Stimulated activated naive CD8-positive, alpha-beta T cell treated with anti-CD3 and anti-CD28 coated beads, Interleukin-15, amount 100 ng/mL, for 72 hours (primary cell): ENCODE measurements at regions not wholly inside any gene's neighbourhood (a gene's known extent, or its start where the extent isn't known, plus 50 kb on each side); places are given as distances from the start of the nearest gene placed in this dataset.

Source experiments
- ATAC-seq: fragments of 150-1000 bp; cut with Tn5 transposase; 2 replicates; pipeline ENCODE4 v1.10.0; 2021; ENCODE audit warnings: mild to moderate bottlenecking, moderate library complexity
- DNase-seq, 2 donors: peaks; one replicate each; pipeline ENCODE4 v3.0.0; 2021 to 2022
- H3K27ac Mint-ChIP-seq, 2 donors: one replicate each; pipeline ENCODE4 v1.8.0; 2022; ENCODE audit warnings: mild to moderate bottlenecking in 2 of 2, mixed read lengths in 2 of 2, moderate library complexity in 2 of 2
- H3K27me3 Mint-ChIP-seq: one replicate; pipeline ENCODE4 v1.8.0; 2022; ENCODE audit warnings: mixed read lengths
- H3K4me1 Mint-ChIP-seq: one replicate; pipeline ENCODE4 v1.8.0; 2022; ENCODE audit warnings: mild to moderate bottlenecking, mixed read lengths
- H3K4me3 Mint-ChIP-seq, 2 donors: one replicate each; pipeline ENCODE4 v1.8.0; 2022; ENCODE audit warnings: mild to moderate bottlenecking in 2 of 2, mixed read lengths in 2 of 2, moderate library complexity in 1 of 2
- H3K9me3 Mint-ChIP-seq, 2 donors: one replicate each; pipeline ENCODE4 v1.8.0; 2022; ENCODE audit warnings: mixed read lengths in 2 of 2

DNA sequence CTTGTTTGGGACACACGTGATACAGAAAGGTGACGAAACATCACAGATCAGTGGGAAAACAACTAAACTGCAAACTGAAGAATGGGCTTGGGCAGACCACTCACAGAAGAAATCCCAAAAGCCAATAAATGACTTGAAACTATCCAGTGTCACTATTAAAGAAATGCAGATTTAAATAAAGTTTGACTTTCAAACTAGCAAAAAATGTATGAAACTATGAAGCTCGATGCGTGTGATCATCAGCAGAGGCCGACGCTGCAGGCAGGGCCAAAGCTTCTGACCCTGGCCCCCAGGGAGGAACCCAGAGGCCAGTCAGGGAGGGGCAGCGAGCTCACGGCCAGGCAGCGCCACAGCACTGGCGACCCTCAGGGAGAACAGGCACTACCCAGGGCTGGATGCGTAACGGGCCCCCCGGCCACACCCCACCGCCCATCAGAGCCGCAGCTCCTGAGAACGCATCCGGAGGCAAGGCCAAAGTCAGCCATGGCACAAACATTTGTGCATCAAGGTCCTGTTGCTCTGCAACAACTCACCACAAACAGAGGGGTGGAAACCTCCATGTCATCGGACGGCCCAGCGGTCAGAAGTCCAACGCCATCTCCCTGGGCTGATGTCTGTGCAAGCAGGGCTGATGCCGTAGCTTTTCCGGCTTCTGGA is 94.1 kb downstream of the YTHDF1 start:
- Mint-ChIP-seq H3K4me1 (no peaks in the 10 kb centered on the region), H3K9me3 (no peaks in the 10 kb centered on the region), H3K27me3 (peaks cover 33% of the 10 kb centered on the region), H3K27ac (no peak overlapping the region), H3K4me3 (no peak overlapping the region)
- ATAC-seq (no peak), DNase-seq (no peak)

DNA sequence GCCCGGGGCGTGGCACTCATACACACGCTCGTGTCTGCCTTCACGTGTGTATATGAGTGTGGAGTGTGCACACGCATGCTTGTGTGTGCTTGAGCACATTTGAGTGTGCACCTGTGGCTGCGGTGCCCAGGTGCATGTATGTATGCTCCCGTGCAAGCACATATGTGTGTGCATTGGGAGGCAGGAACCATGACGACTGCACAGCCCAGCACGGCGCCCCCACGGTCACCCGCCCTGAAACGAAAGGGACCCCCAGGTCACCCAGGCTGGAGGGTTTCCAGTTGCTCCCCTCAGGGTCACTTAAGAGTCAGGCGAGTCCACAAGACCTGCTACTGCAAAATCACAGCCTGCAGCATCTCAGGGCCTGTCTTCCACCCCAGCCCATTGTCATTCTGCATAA is 94.7 kb downstream of the YTHDF1 start:
- no peak overlapping the region for H3K4me3 Mint-ChIP-seq

DNA sequence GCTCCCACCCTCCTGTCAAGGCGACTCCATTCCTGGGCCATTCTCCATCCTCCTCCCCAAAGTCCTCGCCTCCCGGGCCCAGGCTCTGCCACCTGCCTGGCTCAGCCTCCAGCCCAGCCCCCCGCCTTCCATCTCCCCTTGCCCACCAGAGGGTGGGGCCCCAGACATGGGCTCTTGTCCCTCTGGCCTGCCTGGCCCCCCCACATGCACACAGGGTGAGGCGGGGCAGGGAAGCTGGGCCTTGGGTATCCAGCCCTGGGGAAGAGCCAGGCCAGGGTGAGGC is 95.2 kb downstream of the YTHDF1 start:
- Mint-ChIP-seq H3K4me1 (no peaks in the 10 kb centered on the region), H3K4me3 (no peak overlapping the region), H3K27me3 (peaks cover 39% of the 10 kb centered on the region), H3K9me3 (no peaks in the 10 kb centered on the region), H3K27ac (no peak overlapping the region)
- DNase-seq (no peak), ATAC-seq (no peak)

More for the DNA sequence above, 94.7 kb downstream of the YTHDF1 start:
- Mint-ChIP-seq H3K27me3 (peaks cover 39% of the 10 kb centered on the region), H3K27ac (no peak overlapping the region), H3K9me3 (no peaks in the 10 kb centered on the region), H3K4me1 (no peaks in the 10 kb centered on the region)
- ATAC-seq (no peak), DNase-seq (no peak)

DNA sequence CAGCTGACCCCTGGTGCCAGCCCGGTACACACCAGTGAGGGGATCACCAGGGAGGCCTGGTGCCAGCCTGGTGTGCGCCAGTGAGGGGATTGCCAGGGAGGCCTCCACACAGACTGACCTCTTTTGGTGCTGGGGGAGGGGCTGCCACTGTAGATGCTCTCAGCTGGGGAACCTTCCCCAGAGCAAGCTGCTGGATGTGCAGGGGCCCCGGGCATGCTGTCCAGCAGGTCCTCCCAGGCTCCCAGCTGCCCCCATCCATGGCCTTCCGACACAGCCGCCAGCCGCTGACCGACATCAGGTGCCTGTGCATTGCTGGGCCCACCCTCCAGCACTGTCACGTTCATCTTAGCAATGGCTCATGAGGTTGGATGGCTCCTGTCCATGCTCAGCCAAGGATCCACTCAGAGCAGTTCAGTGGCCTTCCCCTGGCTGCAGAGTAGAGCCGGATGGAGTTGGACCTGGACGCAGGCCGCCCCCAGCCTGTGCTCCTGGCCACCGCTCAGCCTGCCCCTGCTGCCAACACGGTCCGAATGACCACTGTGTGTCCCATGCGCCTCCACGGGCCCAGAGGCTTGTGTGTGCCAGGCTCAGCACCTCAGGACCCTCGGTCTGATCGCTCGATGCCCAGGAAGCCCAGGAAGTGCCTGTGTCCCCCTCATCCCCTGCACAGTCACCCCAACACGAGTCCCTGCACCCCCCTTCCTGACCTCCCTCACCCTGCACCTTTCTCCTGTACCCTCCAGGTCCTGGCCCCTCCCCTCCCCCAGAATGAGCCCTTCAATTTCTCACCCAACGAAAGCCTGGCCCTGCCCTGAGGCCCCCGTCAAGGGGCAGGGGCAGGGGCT is 95.7 kb downstream of the YTHDF1 start:
- Mint-ChIP-seq H3K27ac (no peak overlapping the region), H3K9me3 (no peaks in the 10 kb centered on the region), H3K4me3 (no peak overlapping the region), H3K27me3 (peaks cover 40% of the 10 kb centered on the region), H3K4me1 (no peaks in the 10 kb centered on the region)
- DNase-seq: no peak
- ATAC-seq: no peak

DNA sequence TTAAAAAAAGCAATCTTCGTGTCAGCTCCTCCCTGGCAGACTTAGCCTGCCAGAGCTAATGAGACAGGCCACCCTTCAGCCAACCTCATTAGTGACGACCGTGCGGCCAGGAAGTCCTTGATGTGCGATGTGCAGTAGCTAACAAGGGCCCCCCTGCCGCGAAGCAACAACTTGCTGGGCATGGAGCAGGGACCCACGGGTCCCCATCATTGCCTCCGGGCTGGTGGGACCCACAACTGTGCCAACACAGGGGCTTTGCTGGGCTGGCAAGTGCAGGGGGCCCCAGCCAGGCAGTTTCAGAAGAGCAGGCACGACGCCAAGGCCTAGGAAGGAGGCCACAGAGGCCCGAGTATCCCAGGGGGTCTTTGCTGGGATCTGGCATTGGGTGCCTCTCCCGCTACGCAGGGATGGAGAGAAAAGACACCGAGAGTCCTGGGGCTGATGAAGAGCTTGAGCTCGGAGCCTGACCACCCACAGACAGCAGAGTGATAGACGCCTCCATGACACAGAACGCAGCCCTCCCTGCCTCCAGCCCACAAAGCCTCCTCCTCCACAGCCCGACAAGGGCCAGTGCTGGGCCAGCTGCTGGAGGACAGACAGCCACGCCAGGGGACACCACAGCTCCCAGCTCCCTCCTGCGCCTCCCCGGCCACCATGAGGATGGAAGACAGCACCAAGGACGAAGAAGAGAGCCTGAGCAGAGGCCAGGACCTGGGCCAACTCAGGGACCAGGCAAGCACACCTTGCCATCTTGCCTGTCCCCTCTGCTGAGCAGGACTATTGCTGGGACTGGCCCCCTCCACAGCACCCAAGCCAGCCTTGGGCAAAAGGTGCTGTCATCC is 96.6 kb downstream of the YTHDF1 start:
- Mint-ChIP-seq H3K27ac (peak overlapping the region in 1 of 2 donors; percentile 39), H3K27me3 (peaks cover 49% of the 10 kb centered on the region), H3K4me1 (no peaks in the 10 kb centered on the region), H3K4me3 (no peak overlapping the region), H3K9me3 (no peaks in the 10 kb centered on the region)
- no peak for DNase-seq
- no peak for ATAC-seq

DNA sequence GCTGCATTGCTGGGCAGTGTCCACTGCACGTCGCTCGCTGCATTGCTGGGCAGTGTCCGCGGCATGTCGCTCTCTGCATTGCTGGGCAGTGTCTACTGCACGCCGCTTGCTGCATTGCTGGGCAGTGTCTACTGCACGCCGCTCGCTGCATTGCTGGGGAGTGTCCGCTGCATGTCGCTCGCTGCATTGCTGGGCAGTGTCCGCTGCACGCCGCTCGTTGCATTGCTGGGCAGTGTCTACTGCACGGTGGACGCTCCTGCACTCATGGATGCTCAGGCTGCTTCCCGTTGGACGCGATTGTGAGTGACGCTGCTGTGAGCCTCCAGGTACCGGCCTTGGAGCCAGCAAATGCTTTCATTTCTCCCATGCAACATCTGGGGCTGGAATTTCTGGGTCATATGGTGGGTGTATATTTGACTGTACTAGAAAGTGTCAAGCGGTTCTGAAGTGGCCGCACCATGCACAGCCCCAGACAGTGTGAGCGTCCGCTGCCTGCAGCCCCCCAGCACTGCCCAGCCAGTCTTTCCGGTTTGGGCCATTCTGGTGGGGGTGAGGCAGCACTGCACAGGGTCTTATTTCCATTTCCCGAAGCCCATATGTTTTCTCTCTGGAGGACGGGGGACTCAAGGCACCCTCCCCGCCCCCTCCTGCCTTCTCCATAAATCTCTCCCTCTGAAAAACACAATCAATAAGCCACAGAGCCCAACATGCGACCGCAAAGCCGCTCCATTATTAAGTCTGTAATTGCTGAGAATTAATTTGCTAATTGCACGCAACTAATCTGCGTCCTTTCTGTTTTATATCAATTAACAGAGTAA is 97.4 kb downstream of the YTHDF1 start:
- Mint-ChIP-seq H3K27ac (no peak overlapping the region), H3K4me3 (no peak overlapping the region), H3K9me3 (no peaks in the 10 kb centered on the region), H3K27me3 (peaks cover 57% of the 10 kb centered on the region), H3K4me1 (no peaks in the 10 kb centered on the region)
- DNase-seq (no peak), ATAC-seq (no peak)

DNA sequence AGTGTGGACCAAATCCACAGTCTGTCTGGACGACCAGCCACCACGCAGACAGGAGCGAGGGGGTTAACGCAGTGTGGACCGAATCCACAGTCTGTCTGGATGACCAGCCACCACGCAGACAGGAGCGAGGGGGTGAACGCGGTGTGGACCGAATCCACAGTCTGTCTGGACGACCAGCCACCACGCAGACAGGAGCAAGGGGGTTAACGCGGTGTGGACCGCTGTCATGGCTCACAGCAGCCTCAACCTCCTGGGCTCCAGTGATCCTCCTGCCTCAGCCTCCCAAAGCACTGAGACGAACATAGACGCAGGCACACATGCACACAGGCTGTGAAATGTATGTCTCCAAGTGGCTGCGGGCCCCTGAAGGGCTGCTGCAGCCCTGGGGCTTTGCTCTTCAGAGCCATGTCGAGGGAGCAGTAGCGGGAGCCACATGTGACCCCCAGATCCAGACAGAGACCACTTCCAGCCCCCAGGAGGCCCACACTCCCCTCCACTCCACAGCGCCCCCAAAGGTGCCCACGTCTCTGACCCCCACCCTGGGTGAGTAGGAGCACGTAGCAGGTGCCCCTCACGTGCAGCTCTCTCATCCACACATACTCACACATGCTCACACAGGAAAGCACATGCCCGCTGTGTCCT is 98.1 kb downstream of the YTHDF1 start:
- no peaks in the 10 kb centered on the region for H3K9me3 Mint-ChIP-seq
- DNase-seq (no peak), ATAC-seq (no peak)
- H3K4me3 Mint-ChIP-seq: no peak overlapping the region
- no peaks in the 10 kb centered on the region for H3K4me1 Mint-ChIP-seq
- H3K27ac Mint-ChIP-seq: no peak overlapping the region
- peaks cover 64% of the 10 kb centered on the region for H3K27me3 Mint-ChIP-seq

DNA sequence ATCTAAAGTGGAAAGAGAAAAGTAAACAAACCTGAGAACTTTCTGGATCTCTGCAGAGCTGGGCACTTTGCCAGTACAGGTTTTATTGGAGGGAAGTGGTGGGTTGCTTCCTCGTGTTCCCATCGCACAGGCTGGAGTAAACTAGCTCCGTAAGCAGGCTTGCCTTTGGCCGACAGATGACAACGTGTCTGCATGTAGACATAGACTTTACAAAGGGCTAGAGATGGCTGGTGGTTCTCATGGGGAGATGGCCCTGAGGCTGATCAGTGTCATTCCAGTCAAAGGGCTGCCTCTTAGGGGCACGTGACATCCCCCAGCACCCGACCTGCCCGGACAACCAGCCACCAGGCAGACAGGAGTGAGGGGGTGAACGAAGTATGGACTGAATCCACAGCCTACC is 98.8 kb downstream of the YTHDF1 start:
- Mint-ChIP-seq H3K9me3 (peaks cover 0 to 5% of the 10 kb centered on the region in 2 donors), H3K4me1 (no peaks in the 10 kb centered on the region), H3K27me3 (peaks cover 65% of the 10 kb centered on the region), H3K27ac (no peak overlapping the region), H3K4me3 (no peak overlapping the region)
- ATAC-seq (no peak), DNase-seq (no peak)

DNA sequence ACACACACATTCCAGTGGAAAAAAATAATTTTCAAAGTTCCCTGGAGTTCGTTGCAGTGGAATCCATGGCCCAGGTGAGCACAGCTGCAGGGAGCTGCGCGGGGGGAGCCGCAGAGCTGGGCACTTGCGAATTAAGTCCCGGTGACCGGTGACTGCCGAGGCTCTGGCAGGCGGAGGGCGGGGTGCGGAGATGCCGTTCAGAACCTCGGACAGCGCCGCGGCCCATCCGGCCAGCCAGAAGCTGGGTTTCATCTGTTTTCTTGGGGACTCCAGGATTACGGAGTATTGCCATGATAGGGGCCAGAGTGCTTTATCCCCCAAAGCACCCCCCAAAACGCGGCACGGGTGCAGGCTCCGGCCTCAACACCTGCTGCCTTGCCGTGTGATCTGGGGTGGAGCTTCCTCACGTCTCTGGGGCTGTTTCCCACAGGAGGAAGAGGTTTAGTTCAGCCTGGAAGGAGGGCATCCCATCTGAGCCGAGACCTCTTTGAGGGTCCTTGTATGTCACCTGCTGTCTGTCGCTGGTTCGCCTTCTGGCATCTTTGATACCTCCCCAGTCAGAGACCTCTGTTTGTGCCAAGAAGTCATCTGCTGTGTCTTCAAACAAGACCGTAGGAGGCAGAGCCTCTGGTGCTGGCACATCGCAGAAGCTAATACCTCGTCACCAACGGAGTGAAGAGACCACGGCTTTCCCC is 99.4 kb downstream of the YTHDF1 start:
- ATAC-seq: no peak
- no peaks in the 10 kb centered on the region for H3K4me1 Mint-ChIP-seq
- H3K4me3 Mint-ChIP-seq: no peak overlapping the region
- H3K27ac Mint-ChIP-seq: no peak overlapping the region
- H3K27me3 Mint-ChIP-seq: peaks cover 65% of the 10 kb centered on the region
- peaks cover 5 to 10% of the 10 kb centered on the region in 2 donors for H3K9me3 Mint-ChIP-seq
- no peak for DNase-seq

DNA sequence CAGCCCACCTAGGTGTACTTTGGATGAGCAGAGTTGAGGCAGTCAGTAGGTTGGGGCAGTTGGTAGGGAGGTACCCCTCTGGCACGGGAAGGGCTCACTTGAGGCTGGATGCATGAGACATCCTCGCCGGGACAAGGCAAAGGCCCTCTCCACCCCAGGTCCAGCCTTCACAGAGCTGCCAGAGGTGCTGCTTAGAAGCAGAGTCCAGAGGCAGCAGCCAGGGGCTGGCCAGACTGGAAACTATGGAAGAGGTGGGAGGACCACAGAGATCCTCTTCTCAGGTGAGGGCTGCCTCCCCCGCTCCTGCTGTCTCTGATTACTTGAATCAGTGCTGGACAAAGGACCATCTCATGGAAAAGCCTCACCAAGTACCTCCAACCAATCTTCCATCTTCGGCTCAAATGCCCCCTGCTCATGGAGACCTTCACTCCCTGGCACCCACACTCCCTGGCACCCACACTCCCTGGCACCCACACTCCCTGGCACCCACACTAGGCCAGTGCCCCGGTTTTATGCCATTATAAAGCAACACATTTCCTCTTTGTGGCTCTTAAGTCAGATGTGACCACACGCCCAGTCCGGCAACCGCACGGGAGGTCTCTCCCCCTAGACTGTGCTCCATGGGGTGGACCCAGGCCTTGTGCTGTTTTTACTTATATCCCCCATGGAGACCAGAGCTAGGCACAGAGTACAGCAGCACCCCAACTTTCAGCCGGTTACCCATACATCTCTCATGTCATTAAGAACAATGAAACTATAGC is 100.1 kb downstream of the YTHDF1 start:
- DNase-seq: no peak
- Mint-ChIP-seq H3K27me3 (peaks cover 65% of the 10 kb centered on the region), H3K4me3 (no peak overlapping the region), H3K27ac (no peak overlapping the region), H3K9me3 (peaks cover 6 to 18% of the 10 kb centered on the region in 2 donors), H3K4me1 (no peaks in the 10 kb centered on the region)
- ATAC-seq: no peak

DNA sequence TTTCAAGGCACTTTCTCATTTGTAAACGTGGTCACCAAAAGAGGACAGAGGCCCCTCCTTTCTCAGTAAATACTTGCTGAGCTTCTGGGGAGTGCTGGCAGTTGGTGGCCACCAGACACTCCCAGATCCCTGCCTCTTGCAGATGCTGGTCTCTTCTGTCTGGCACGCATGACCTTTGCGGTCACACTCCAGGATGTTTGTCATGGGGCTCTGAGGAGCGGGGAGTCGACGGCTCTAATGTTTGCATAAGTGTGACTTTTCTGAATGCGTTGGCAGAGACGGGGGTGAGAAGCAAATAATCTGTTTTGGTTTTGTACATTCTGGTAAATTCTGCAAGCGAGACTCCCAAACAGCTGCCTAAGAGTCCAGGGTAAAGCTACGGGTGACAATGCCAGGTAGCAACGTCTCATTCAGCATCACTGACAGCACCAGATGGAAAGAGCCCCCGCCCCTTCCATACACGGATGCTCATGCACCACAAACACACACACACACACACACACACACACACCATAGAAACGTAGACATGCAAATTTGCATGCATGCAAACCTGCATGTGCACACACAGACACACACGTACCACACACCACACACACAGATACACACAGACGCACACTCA is 101.1 kb downstream of the YTHDF1 start:
- ATAC-seq: no peak
- DNase-seq: no peak
- Mint-ChIP-seq H3K4me1 (no peaks in the 10 kb centered on the region), H3K27me3 (peaks cover 65% of the 10 kb centered on the region), H3K9me3 (peaks cover 6 to 18% of the 10 kb centered on the region in 2 donors), H3K27ac (no peak overlapping the region), H3K4me3 (no peak overlapping the region)

DNA sequence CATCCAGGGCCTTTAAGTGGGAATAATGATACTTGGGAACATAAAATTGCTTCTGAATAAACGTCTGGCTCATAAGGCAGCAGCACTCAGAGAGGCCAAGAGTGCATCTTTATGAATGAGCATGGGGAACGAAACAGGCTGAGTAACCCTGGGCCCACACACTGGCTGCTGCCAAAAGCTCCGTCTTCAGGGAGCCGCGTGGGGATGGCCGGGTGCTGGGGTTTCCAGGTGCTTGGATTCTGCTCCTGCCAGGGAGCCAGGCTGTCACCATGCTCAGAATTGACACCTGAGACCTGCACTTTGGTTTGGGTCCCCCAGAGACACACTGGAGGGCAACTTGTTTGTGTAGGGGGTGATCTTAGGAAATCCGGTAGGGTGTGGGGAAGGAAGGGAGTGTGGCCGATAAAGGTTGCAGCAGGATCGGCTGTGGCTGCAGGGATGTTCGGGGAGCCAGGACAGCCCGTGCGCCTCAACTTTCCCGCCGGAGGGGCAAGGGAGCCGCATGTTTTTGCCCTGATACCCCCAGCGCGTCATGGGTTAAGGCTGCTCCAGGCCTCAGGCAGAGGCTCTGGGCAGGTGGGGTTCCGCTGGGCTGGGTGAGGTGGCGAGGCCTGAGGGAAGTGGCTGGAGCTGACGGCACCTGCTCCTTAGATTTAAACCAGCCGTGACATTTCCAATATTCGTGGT is 101.8 kb downstream of the YTHDF1 start:
- H3K4me1 Mint-ChIP-seq: no peaks in the 10 kb centered on the region
- peaks cover 64% of the 10 kb centered on the region for H3K27me3 Mint-ChIP-seq
- no peak overlapping the region for H3K4me3 Mint-ChIP-seq

More for the DNA sequence above, 101.8 kb downstream of the YTHDF1 start:
- DNase-seq (no peak), ATAC-seq (no peak)
- peaks cover 6 to 18% of the 10 kb centered on the region in 2 donors for H3K9me3 Mint-ChIP-seq
- no peak overlapping the region for H3K27ac Mint-ChIP-seq
